Endothelial cell of umbilical vein (primary cell): ENCODE measurements at regions not wholly inside any gene's neighbourhood (a gene's known extent, or its start where the extent isn't known, plus 50 kb on each side); places are given as distances from the start of the nearest gene placed in this dataset.

Experiments
- BruUV-seq: library from RNA; stranded (reverse); fragments of 400-500 nt; replicated peaks from 2 replicates; lab custom pipeline; 2021; lab: Mats Ljungman, UMichigan
- CTCF ChIA-PET: fragments of 300-600, 350-600 bp; sonication (Branson Sonifier 250); formaldehyde crosslinking; loops from one replicate; lab custom pipeline; 2021; ENCODE audit warnings: antibody characterized with exemption, inconsistent platforms; lab: Charles Lee
- POLR2A ChIA-PET: fragments of 300-600, 350-600 bp; sonication (Branson Sonifier 250); formaldehyde crosslinking; loops from one replicate; lab custom pipeline; 2021; ENCODE audit warnings: antibody characterized with exemption, inconsistent platforms; lab: Charles Lee
- DNase-seq: peaks from one replicate; pipeline ENCODE4 v3.0.0-alpha.2; 2011; ENCODE audit warnings: low read depth, low spot score
- FAIRE-seq: peaks from 2 replicates; lab custom pipeline; 2011; peaks lifted over from hg19 to GRCh38; lab: Jason Lieb, UNC
- H2AFZ ChIP-seq: 2 replicates; pipeline ENCODE4 v1.6.0; 2012; ENCODE audit warnings: low read depth, low read length, control low read depth, inconsistent platforms
- H3K27ac ChIP-seq: 2 replicates; pipeline ENCODE4 v1.5.1; 2011; ENCODE audit warnings: low read depth, mild to moderate bottlenecking, control low read depth, low read length, moderate library complexity; ENCODE audit not compliant: insufficient read depth
- H3K27me3 ChIP-seq, 2 experiments: 2 replicates each; pipeline versions ENCODE4 v1.6.0 to v1.6.1; 2011; ENCODE audit warnings: low read length in 2 of 2, mixed read lengths in 1 of 2; ENCODE audit not compliant: control insufficient read depth in 2 of 2, insufficient read depth in 2 of 2
- H3K36me3 ChIP-seq, 2 experiments: 2 replicates in 1 of 2; 3 replicates in 1 of 2; pipeline ENCODE4 v1.5.1; 2011; ENCODE audit warnings: low read length in 2 of 2, mild to moderate bottlenecking in 1 of 2, moderate library complexity in 1 of 2; ENCODE audit not compliant: control insufficient read depth in 2 of 2, insufficient read depth in 2 of 2; ENCODE audit errors: extremely low read depth in 1 of 2
- H3K4me1 ChIP-seq: 3 replicates; pipeline ENCODE4 v1.5.1; 2011; ENCODE audit warnings: mild to moderate bottlenecking, low read length; ENCODE audit not compliant: control insufficient read depth, insufficient read depth; ENCODE audit errors: extremely low read depth
- H3K4me2 ChIP-seq: 2 replicates; pipeline ENCODE4 v1.6.1; 2011; ENCODE audit warnings: low read length, control low read depth, mixed read lengths; ENCODE audit not compliant: insufficient read depth
- H3K4me3 ChIP-seq, 3 experiments: fragments of 200-600 bp in 1 of 3; sonication (generic), shearing (Covaris generic) in 1 of 3; replicated peaks in 1 of 3; 2 replicates each; pipeline ENCODE4 v1.5.1; 2011 to 2016; ENCODE audit warnings: control low read depth in 3 of 3, low read length in 3 of 3, mild to moderate bottlenecking in 2 of 3, inconsistent platforms in 1 of 3, low read depth in 1 of 3, moderate library complexity in 1 of 3; ENCODE audit not compliant: insufficient read depth in 1 of 3
- H3K79me2 ChIP-seq: 2 replicates; pipeline ENCODE4 v1.6.0; 2012; ENCODE audit warnings: low read length, inconsistent platforms; ENCODE audit not compliant: control insufficient read depth, insufficient read depth
- H3K9ac ChIP-seq: replicated peaks from 2 replicates; pipeline ENCODE3; 2011; ENCODE audit warnings: low read length, control low read depth; ENCODE audit not compliant: insufficient read depth; ENCODE audit errors: extremely low read depth
- H3K9me1 ChIP-seq: replicated peaks from 3 replicates; pipeline ENCODE4 v1.6.0; 2011; ENCODE audit warnings: mild to moderate bottlenecking, low read length; ENCODE audit not compliant: control insufficient read depth, insufficient read depth; ENCODE audit errors: extremely low read depth
- H3K9me3 ChIP-seq: replicated peaks from 2 replicates; pipeline ENCODE4 v1.5.1; 2012; ENCODE audit warnings: low read length, inconsistent platforms; ENCODE audit not compliant: control insufficient read depth, insufficient read depth
- H4K20me1 ChIP-seq: replicated peaks from 2 replicates; pipeline ENCODE3; 2011; ENCODE audit warnings: mild to moderate bottlenecking, low read length; ENCODE audit not compliant: control insufficient read depth, insufficient read depth; ENCODE audit errors: extremely low read depth
- EZH2 ChIP-seq: IDR thresholded peaks from 2 replicates; pipeline ENCODE4 v1.6.1; 2012; ENCODE audit warnings: borderline replicate concordance, low read depth, mild to moderate bottlenecking, moderate library complexity, low read length, inconsistent platforms; ENCODE audit not compliant: severe bottlenecking
- FOS ChIP-seq: IDR thresholded peaks from 2 replicates; pipeline ENCODE4 v1.6.1; 2011; ENCODE audit warnings: mild to moderate bottlenecking, low read length, moderate library complexity, borderline replicate concordance; ENCODE audit not compliant: insufficient read depth
- GATA2 ChIP-seq: IDR thresholded peaks from 2 replicates; pipeline ENCODE4 v1.7.0; 2011; ENCODE audit warnings: low read depth, mild to moderate bottlenecking, moderate library complexity, mixed read lengths, low read length; ENCODE audit not compliant: insufficient read length, insufficient read depth
- JUN ChIP-seq: IDR thresholded peaks from 2 replicates; pipeline ENCODE4 v1.6.1; 2011; ENCODE audit warnings: borderline replicate concordance, low read depth; ENCODE audit not compliant: insufficient read length, insufficient read depth
- MYC ChIP-seq: IDR thresholded peaks from one replicate; pipeline ENCODE4 v1.6.1; 2011; ENCODE audit warnings: mild to moderate bottlenecking, low read depth, low read length
- POLR2A ChIP-seq: IDR thresholded peaks from 2 replicates; pipeline ENCODE4 v1.6.1; 2012; ENCODE audit warnings: low read depth, mild to moderate bottlenecking, control low read depth, low read length
- POLR2AphosphoS5 ChIP-seq: IDR thresholded peaks from 2 replicates; pipeline ENCODE4 v1.6.1; 2012; ENCODE audit warnings: low read depth, mild to moderate bottlenecking, control low read depth, low read length, moderate library complexity; ENCODE audit not compliant: insufficient read depth
- dilution Hi-C: fragments of 300-500 bp; cut with MboI; formaldehyde crosslinking; loops from one replicate; pipeline ENCODE4 v1.15.0; 2019; ENCODE audit warnings: low sequenced_read_pairs; ENCODE audit not compliant: extremely low pct_ligation_motif_present
- intact Hi-C: fragments of 100-400 bp; cut with micrococcal nuclease; formaldehyde crosslinking; loops from one replicate; pipeline ENCODE4 v1.10.0; 2022
- TF ChIP-seq, protein P1 (sequence below), 2 donors: IDR thresholded peaks; 1 replicate in 1 of 2; 2 replicates in 1 of 2; pipeline ENCODE4 v1.5.1; 2011; ENCODE audit warnings: low read length in 2 of 2, mild to moderate bottlenecking in 2 of 2, moderate library complexity in 2 of 2, control low read depth in 1 of 2, inconsistent platforms in 1 of 2, low read depth in 1 of 2; ENCODE audit not compliant: insufficient read depth in 1 of 2; ENCODE audit errors: extremely low read depth in 1 of 2
- TF ChIP-seq, protein P2 (sequence below): IDR thresholded peaks from 2 replicates; pipeline ENCODE4 v1.6.1; 2011; ENCODE audit not compliant: insufficient read depth, insufficient read length

DNA sequence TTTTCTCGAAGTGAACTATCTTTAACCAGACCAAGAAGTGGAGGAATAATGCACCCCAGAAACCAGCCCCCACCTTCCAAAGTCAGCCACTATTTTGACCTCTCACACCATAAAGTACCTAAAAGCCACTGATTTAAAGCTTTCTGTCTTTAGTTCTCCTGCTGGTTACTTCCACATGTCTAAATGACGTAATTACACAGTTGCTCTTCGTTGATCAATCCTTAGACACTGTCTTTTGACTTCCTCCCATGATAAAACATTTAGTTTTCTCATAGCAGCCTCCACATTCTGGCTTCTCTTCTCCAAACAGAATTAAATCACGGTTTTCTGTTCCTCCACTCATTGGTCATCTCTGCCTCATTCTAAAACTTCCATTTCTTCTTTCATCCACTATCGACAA, 294.4 kb upstream of the N4BP1 start:
- no TSS peak for BruUV-seq
- Histone ChIP-seq H3K4me3 (no peak overlapping the region), H3K36me3 (no peaks in the 10 kb centered on the region), H3K79me2 (no peaks in the 10 kb centered on the region), H3K9me1 (no peaks in the 10 kb centered on the region), H3K27ac (no peak overlapping the region), H3K4me1 (no peaks in the 10 kb centered on the region), H3K9me3 (peaks cover 8% of the 10 kb centered on the region), H3K4me2 (no peak overlapping the region), H2AFZ (no peak overlapping the region), H3K27me3 (no peaks in the 10 kb centered on the region), H3K9ac (no peak overlapping the region), H4K20me1 (no peaks in the 10 kb centered on the region)
- FAIRE-seq (no peak), DNase-seq (no peak)
- intact Hi-C loops (no loop called here), dilution Hi-C loops (no loop called here)
- ChIA-PET CTCF (no interaction called here), POLR2A (no interaction called here)
- TF ChIP-seq GATA2 (no peak), POLR2A (no peak), JUN (no peak), POLR2AphosphoS5 (no peak), EZH2 (no peak), FOS (no peak), MYC (no peak)
- TF ChIP-seq, protein P1, sequence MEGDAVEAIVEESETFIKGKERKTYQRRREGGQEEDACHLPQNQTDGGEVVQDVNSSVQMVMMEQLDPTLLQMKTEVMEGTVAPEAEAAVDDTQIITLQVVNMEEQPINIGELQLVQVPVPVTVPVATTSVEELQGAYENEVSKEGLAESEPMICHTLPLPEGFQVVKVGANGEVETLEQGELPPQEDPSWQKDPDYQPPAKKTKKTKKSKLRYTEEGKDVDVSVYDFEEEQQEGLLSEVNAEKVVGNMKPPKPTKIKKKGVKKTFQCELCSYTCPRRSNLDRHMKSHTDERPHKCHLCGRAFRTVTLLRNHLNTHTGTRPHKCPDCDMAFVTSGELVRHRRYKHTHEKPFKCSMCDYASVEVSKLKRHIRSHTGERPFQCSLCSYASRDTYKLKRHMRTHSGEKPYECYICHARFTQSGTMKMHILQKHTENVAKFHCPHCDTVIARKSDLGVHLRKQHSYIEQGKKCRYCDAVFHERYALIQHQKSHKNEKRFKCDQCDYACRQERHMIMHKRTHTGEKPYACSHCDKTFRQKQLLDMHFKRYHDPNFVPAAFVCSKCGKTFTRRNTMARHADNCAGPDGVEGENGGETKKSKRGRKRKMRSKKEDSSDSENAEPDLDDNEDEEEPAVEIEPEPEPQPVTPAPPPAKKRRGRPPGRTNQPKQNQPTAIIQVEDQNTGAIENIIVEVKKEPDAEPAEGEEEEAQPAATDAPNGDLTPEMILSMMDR (IDR thresholded peaks at IDR 0.05; ENCODE audit: extremely low read depth in 1 of 2, insufficient read depth in 1 of 2, low read depth in 1 of 2, low read length in 2 of 2) = no peak
- TF ChIP-seq, protein P2, sequence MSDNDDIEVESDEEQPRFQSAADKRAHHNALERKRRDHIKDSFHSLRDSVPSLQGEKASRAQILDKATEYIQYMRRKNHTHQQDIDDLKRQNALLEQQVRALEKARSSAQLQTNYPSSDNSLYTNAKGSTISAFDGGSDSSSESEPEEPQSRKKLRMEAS = no peak
